C4-2B (cell line): ENCODE measurements at regions not wholly inside any gene's neighbourhood (a gene's known extent, or its start where the extent isn't known, plus 50 kb on each side); places are given as distances from the start of the nearest gene placed in this dataset.

ENCODE experiments used
- H3K27ac ChIP-seq: fragments of 450-650 bp; 2 replicates; pipeline ENCODE4 v1.5.1; 2017
- ZFX ChIP-seq: fragments of 450-650 bp; IDR thresholded peaks from 2 replicates; pipeline ENCODE4 v1.6.1; 2017
- TF ChIP-seq, protein P1 (sequence below): fragments of 450-650 bp; conservative IDR thresholded peaks from 2 replicates; pipeline ENCODE4 v1.5.1; 2017; ENCODE audit warnings: mild to moderate bottlenecking

DNA sequence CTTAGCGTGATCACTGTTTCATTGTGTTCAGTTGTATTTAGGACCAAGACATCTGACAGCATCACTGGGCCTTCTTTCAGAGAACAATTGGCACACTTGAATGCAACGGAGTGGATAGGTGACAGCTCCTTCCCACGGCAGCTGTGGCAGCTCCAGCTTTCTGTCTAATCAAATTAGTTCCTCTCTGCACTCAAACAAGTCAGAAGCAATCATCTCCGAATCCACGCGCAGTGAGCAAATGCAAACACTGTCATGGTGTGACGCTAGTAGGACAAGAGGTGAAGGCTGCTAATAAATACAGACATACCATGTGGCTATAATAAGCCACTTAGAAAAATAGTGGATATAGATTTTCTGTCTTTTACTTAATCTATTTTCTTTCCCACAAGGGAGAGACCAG, 542.4 kb downstream of the ACTR3B start:
- no peak overlapping the region for H3K27ac ChIP-seq
- no peak for TF ChIP-seq ZFX
- TF ChIP-seq, protein P1, sequence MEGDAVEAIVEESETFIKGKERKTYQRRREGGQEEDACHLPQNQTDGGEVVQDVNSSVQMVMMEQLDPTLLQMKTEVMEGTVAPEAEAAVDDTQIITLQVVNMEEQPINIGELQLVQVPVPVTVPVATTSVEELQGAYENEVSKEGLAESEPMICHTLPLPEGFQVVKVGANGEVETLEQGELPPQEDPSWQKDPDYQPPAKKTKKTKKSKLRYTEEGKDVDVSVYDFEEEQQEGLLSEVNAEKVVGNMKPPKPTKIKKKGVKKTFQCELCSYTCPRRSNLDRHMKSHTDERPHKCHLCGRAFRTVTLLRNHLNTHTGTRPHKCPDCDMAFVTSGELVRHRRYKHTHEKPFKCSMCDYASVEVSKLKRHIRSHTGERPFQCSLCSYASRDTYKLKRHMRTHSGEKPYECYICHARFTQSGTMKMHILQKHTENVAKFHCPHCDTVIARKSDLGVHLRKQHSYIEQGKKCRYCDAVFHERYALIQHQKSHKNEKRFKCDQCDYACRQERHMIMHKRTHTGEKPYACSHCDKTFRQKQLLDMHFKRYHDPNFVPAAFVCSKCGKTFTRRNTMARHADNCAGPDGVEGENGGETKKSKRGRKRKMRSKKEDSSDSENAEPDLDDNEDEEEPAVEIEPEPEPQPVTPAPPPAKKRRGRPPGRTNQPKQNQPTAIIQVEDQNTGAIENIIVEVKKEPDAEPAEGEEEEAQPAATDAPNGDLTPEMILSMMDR = no peak

DNA sequence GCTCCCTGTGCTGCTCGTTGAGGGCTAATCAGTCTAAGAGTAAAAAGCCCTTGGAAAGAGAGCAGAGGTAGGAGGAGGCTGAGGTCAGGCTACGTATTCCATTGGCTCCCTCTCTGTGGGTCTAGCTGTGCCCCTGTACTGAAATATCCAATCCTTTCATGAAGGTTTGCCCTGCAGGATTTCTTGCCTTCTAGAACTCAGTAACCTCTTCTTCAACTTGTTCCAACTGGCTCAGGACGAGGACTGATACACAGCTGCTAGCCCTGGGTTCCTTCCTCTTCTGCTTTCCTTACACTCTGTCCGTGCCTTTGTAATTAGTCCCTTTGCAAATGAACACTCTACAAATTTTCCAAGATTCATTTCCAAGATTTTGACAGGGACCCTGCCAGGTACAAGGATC, 560.5 kb downstream of the ACTR3B start:
- TF ChIP-seq ZFX = no peak; the same call in 1 of the 2 replicates
- TF ChIP-seq, protein P1 = no peak

DNA sequence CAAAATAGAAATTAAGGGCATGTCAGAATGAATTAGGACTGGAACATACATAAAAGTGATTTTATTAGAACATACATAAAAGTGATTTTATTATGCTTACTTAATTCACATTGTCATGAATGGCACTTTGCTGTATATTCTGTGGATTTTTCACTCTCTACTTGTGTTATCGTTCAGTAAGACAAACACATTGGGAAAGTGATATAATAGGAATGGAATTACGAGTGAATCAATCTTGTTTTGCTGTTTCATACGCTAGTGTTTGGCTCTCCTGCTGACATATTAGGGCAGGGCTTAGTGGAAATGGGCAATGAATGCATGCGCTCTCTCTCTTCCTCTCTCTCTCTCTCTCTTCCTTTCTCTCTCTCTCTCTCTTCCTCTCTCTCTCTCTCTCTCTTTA, 561.1 kb downstream of the ACTR3B start:
- no peak overlapping the region for H3K27ac ChIP-seq
- TF ChIP-seq ZFX = no peak
- TF ChIP-seq, protein P1 = no peak

More for the DNA sequence above, 560.5 kb downstream of the ACTR3B start:
- H3K27ac ChIP-seq = no peak overlapping the region

DNA sequence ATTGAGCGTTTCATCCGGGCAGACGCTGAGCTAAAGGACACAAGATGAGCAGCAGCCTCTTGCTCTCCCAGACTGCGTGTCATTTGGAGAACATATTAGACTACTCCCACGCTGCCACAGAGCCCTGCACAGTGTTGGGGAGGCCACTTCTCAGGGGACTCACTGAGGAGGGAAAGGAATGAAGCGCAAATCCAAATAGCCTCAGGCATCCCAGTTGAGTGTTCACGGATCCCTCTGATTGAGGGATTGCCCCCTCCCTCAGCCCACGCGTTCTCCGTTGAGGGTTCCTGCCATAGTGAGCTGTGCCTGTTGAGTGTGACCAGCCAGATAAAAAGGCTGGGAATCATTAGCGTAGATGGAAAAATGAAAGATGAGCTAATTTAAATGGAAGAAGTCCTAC, 563.4 kb downstream of the ACTR3B start:
- no peak for TF ChIP-seq ZFX
- TF ChIP-seq, protein P1 = no peak
- H3K27ac ChIP-seq = no peak overlapping the region

DNA sequence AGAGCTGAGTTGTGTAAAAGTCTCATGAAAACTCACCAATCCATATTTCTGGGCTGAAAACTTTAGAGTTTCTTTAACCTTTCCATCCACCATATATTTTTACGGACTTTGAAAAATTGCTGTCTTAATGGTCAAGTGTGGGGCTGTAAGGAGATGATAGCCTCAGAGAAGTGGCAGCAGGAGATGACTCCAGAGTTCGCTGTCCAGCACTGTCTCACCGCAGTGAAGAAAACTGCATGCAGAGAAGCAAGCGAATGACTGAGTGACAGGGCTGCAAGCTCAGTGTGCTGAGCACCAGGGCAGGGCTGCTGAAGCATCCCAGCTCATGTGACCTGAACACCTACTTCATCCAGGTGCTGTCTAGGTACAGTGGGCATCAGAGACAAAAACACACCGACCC, 564.5 kb downstream of the ACTR3B start:
- no peak overlapping the region for H3K27ac ChIP-seq

DNA sequence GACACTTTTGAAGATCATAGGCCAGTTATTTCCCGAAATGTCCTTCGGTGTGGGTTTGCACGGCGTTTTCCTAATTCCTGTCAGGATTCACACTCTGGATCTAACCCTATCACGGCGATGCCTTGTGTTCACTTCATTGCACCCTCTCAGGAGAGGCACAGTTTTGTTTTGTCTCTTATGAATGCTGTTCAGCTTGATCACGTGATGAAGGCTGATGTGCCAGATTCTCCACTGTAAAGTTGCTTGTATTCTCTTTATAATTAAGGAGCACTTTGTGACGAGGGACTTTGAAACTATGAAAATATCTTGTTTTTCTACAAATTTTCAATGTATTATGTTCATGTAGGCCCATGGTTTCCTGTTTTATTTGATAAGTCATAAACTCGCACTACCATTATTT, 568.1 kb downstream of the ACTR3B start:
- H3K27ac ChIP-seq = no peak overlapping the region
- TF ChIP-seq, protein P1 = no peak
- TF ChIP-seq ZFX = no peak

More for the DNA sequence above, 564.5 kb downstream of the ACTR3B start:
- no peak for TF ChIP-seq ZFX
- TF ChIP-seq, protein P1 = no peak

DNA sequence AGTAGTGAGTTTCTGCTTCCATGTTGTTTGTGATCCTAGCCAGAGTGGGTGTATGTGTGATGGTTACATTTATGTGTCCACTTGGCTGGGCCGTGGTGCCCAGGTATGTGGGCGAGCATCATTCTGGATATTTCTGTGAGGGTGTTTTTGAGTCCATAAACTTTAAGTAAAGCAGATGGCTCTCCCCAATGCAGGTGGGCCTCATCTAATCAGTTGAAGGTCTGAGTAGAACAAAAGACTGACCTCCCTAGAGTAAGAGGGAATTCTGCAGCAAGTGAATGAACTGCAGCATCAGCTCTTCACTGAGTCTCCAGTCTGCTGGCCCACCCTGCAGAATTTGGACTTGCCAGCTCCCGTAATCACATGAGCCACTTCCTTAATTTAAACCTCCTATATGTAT, 571.9 kb downstream of the ACTR3B start:
- no peak overlapping the region for H3K27ac ChIP-seq
- TF ChIP-seq, protein P1 = no peak
- TF ChIP-seq ZFX = no peak
